Lung (tissue), 11 donors: ENCODE measurements at regions not wholly inside any gene's neighbourhood (a gene's known extent, or its start where the extent isn't known, plus 50 kb on each side); places are given as distances from the start of the nearest gene placed in this dataset.

Source experiments
- ATAC-seq: fragments of 200-7000 bp; cut with Tn5 transposase; one replicate; pipeline ENCODE4 v1.9.1; 2020; ENCODE audit warnings: moderate number of reproducible peaks; ENCODE audit not compliant: insufficient read depth, low FRiP score
- DNase-seq, 3 donors: peaks; one replicate each; pipeline ENCODE4 v3.0.0-alpha.2; 2013 to 2017
- H3K27ac ChIP-seq, 2 donors: one replicate each; pipeline ENCODE4 v1.5.1; 2013; ENCODE audit warnings: mild to moderate bottlenecking in 2 of 2, moderate library complexity in 2 of 2, control low read depth in 1 of 2, inconsistent platforms in 1 of 2, low read depth in 1 of 2, low read length in 1 of 2
- H3K27me3 ChIP-seq, 3 donors: one replicate each; pipeline ENCODE4 v1.5.1; 2013; ENCODE audit warnings: low read length in 2 of 3; ENCODE audit not compliant: control insufficient read depth in 3 of 3, insufficient read depth in 3 of 3
- H3K36me3 ChIP-seq, 4 donors: one replicate each; pipeline ENCODE4 v1.5.1; 2013; ENCODE audit warnings: low read length in 4 of 4, mild to moderate bottlenecking in 1 of 4, moderate library complexity in 1 of 4; ENCODE audit not compliant: control insufficient read depth in 4 of 4, insufficient read depth in 4 of 4
- H3K4me1 ChIP-seq, 5 donors: one replicate each; pipeline ENCODE4 v1.5.1; 2013; ENCODE audit warnings: low read length in 5 of 5, mild to moderate bottlenecking in 2 of 5, moderate library complexity in 1 of 5; ENCODE audit not compliant: control insufficient read depth in 5 of 5, insufficient read depth in 5 of 5
- H3K4me3 ChIP-seq: one replicate; pipeline ENCODE4 v1.5.1; 2013; ENCODE audit warnings: mild to moderate bottlenecking, control low read depth, moderate library complexity
- H3K9ac ChIP-seq, 2 donors: one replicate each; pipeline ENCODE4 v1.5.1; 2013; ENCODE audit warnings: low read length in 2 of 2, control low read depth in 1 of 2; ENCODE audit not compliant: insufficient read depth in 1 of 2
- H3K9me3 ChIP-seq, 4 donors: one replicate each; pipeline ENCODE4 v1.5.1; 2013; ENCODE audit warnings: low read length in 3 of 4, mild to moderate bottlenecking in 1 of 4, moderate library complexity in 1 of 4; ENCODE audit not compliant: control insufficient read depth in 4 of 4, insufficient read depth in 3 of 4
- CTCF ChIP-seq: IDR thresholded peaks from 2 replicates; pipeline ENCODE4 v1.5.1; 2012; ENCODE audit warnings: mild to moderate bottlenecking; ENCODE audit errors: control extremely low read depth, extremely low read depth
- WGBS, 2 donors: extraction: QIAGEN DNeasy Blood & Tissue Kit; methylation state at CpG; one replicate each; pipeline ENCODE4 v1.1.7; 2013; 5-methylcytosine and 5-hydroxymethylcytosine counted together
- donor health status: control.
- donor health status: control.
- donor health status: Bipolar disorder and iron deficiency.
- donor health status: healthy.
- donor health status: DM: yes; HTN: yes; CAD: no.

- Histone ChIP-seq H3K4me3 (no peak overlapping the region), H3K9ac (no peak overlapping the region), H3K9me3 (peaks cover 0 to 4% (median 0%) of the 10 kb centered on the region in 4 donors), H3K27ac (no peak overlapping the region), H3K4me1 (no peaks in the 10 kb centered on the region), H3K27me3 (no peaks in the 10 kb centered on the region), H3K36me3 (no peaks in the 10 kb centered on the region)
- TF ChIP-seq CTCF = no peak
- 16 to 17% methylated on average over 1 of the region's 1 CpG for WGBS, 2 donors
- no peak for DNase-seq
- no peak for ATAC-seq
Observed at GRCh38 chr11:42543844-42544419, 767.9 kb upstream of the API5 start.

GRCh38 chr11:42544726-42545125 is 767.1 kb upstream of the API5 start:
- Histone ChIP-seq H3K27me3 (no peaks in the 10 kb centered on the region), H3K9ac (no peak overlapping the region), H3K4me3 (no peak overlapping the region), H3K27ac (no peak overlapping the region), H3K36me3 (no peaks in the 10 kb centered on the region), H3K9me3 (peaks cover 0 to 4% (median 0%) of the 10 kb centered on the region in 4 donors), H3K4me1 (no peaks in the 10 kb centered on the region)
- ATAC-seq (no peak), DNase-seq (no peak)
- 66 to 70% methylated on average over 5 of the region's 5 CpGs for WGBS, 2 donors
- TF ChIP-seq CTCF = no peak

- Histone ChIP-seq H3K4me1 (no peaks in the 10 kb centered on the region), H3K27ac (no peak overlapping the region), H3K9ac (no peak overlapping the region), H3K4me3 (no peak overlapping the region), H3K9me3 (peaks cover 0 to 4% (median 0%) of the 10 kb centered on the region in 4 donors), H3K36me3 (no peaks in the 10 kb centered on the region), H3K27me3 (no peaks in the 10 kb centered on the region)
- ATAC-seq (no peak), DNase-seq (no peak)
- TF ChIP-seq CTCF = no peak
- 79 to 83% methylated on average over 3 of the region's 3 CpGs for WGBS, 2 donors
Observed at GRCh38 chr11:42545954-42546353, 765.8 kb upstream of the API5 start.

- WGBS, 2 donors = 56 to 66% methylated on average over 3 of the region's 3 CpGs
- Histone ChIP-seq H3K4me1 (peaks cover 0 to 8% (median 0%) of the 10 kb centered on the region in 5 donors), H3K4me3 (no peak overlapping the region), H3K27me3 (no peaks in the 10 kb centered on the region), H3K9me3 (no peaks in the 10 kb centered on the region), H3K9ac (no peak overlapping the region), H3K36me3 (no peaks in the 10 kb centered on the region), H3K27ac (no peak overlapping the region)
- ATAC-seq (no peak), DNase-seq (peak; percentile 63 to 91 (median 79))
- no peak for TF ChIP-seq CTCF
Observed at GRCh38 chr11:42552786-42553185, 759.0 kb upstream of the API5 start.
